PC-3 (cell line): ENCODE measurements at regions not wholly inside any gene's neighbourhood (a gene's known extent, or its start where the extent isn't known, plus 50 kb on each side); places are given as distances from the start of the nearest gene placed in this dataset.

Source experiments
- ATAC-seq: fragments of 200-7000 bp; cut with Tn5 transposase; 2 replicates; pipeline ENCODE4 v1.9.1; 2020; ENCODE audit warnings: mild to moderate bottlenecking, moderate library complexity
- BruUV-seq: library from RNA; stranded (reverse); fragments of 400-500 nt; replicated peaks from 2 replicates; lab custom pipeline; 2021; lab: Mats Ljungman, UMichigan
- CTCF ChIA-PET: fragments of 300-600 bp; sonication (Branson Sonifier 250); formaldehyde crosslinking; loops from one replicate; lab custom pipeline; 2022; ENCODE audit warnings: antibody characterized with exemption; lab: Charles Lee
- POLR2A ChIA-PET: fragments of 300-600 bp; sonication (Branson Sonifier 250); formaldehyde crosslinking; loops from one replicate; lab custom pipeline; 2022; ENCODE audit warnings: antibody characterized with exemption; ENCODE audit not compliant: unreplicated experiment; lab: Charles Lee
- DNase-seq: peaks from one replicate; pipeline ENCODE4 v3.0.0-alpha.2; 2015
- H2AFZ ChIP-seq: fragments of 300-600 bp; sonication (generic); 2 replicates; pipeline ENCODE4 v1.6.0; 2016; ENCODE audit warnings: antibody characterized with exemption, low read length
- H3F3A ChIP-seq: fragments of 300-600 bp; sonication (generic); one replicate; pipeline ENCODE4 v1.6.0; 2017; ENCODE audit warnings: antibody characterized with exemption, low read length, control low read depth, mild to moderate bottlenecking; ENCODE audit not compliant: unreplicated experiment
- H3K27ac ChIP-seq: fragments of 300-600 bp; sonication (generic); 2 replicates; pipeline ENCODE4 v1.5.1; 2016; ENCODE audit warnings: mild to moderate bottlenecking, low read length
- H3K27me3 ChIP-seq: fragments of 300-600 bp; sonication (generic); 2 replicates; pipeline ENCODE4 v1.6.1; 2016; ENCODE audit warnings: low read length, mixed read lengths
- H3K36me3 ChIP-seq: fragments of 300-600 bp; sonication (generic); 2 replicates; pipeline ENCODE4 v1.6.1; 2016; ENCODE audit warnings: low read depth, mixed run types, low read length, mixed read lengths
- H3K4me1 ChIP-seq: fragments of 300-600 bp; sonication (generic); 2 replicates; pipeline ENCODE4 v1.5.1; 2016; ENCODE audit warnings: low read length; ENCODE audit not compliant: insufficient read depth
- H3K4me2 ChIP-seq: fragments of 300-600 bp; sonication (generic); 2 replicates; pipeline ENCODE4 v1.6.0; 2016; ENCODE audit warnings: low read length
- H3K4me3 ChIP-seq: fragments of 300-600 bp; sonication (generic); 2 replicates; pipeline ENCODE4 v1.5.1; 2016; ENCODE audit warnings: mild to moderate bottlenecking, low read length, mixed read lengths
- H3K79me2 ChIP-seq: fragments of 300-600 bp; sonication (generic); 2 replicates; pipeline ENCODE4 v1.6.1; 2017; ENCODE audit warnings: low read length, mixed read lengths
- H3K9ac ChIP-seq: fragments of 300-600 bp; sonication (generic); 2 replicates; pipeline ENCODE4 v1.6.0; 2016; ENCODE audit warnings: mild to moderate bottlenecking, low read length
- H3K9me2 ChIP-seq: fragments of 300-600 bp; sonication (generic); replicated peaks from 2 replicates; pipeline ENCODE4 v1.6.1; 2016; ENCODE audit warnings: mixed run types, low read length, mixed read lengths
- H3K9me3 ChIP-seq: fragments of 300-600 bp; sonication (generic); 2 replicates; pipeline ENCODE4 v1.6.1; 2016; ENCODE audit warnings: low read length, mixed read lengths
- H4K20me1 ChIP-seq: fragments of 300-600 bp; sonication (generic); 2 replicates; pipeline ENCODE4 v1.6.1; 2016; ENCODE audit warnings: low read length, mixed read lengths
- CTCF ChIP-seq: fragments of 300-600 bp; sonication (generic); conservative IDR thresholded peaks from 2 replicates; pipeline ENCODE4 v1.5.1; 2017; ENCODE audit warnings: antibody characterized with exemption, low read depth, mild to moderate bottlenecking, low read length
- EZH2 ChIP-seq: fragments of 300-600 bp; sonication (generic); IDR thresholded peaks from one replicate; pipeline ENCODE4 v1.6.1; 2017; ENCODE audit warnings: antibody characterized with exemption, mild to moderate bottlenecking, low read length; ENCODE audit not compliant: unreplicated experiment
- EZH2phosphoT487 ChIP-seq: fragments of 300-600 bp; sonication (generic); IDR thresholded peaks from 2 replicates; pipeline ENCODE4 v1.6.1; 2018; ENCODE audit warnings: mild to moderate bottlenecking, antibody characterized with exemption, low read length, borderline replicate concordance
- intact Hi-C: fragments of 100-400 bp; cut with micrococcal nuclease; formaldehyde crosslinking; loops from 2 replicates; pipeline ENCODE4 v1.9.0; 2023

- TF ChIP-seq CTCF: no peak
- TF ChIP-seq EZH2phosphoT487: no peak
- no peak for TF ChIP-seq EZH2
- H3K36me3 ChIP-seq: no peaks in the 10 kb centered on the region
- H3K9ac ChIP-seq: no peak overlapping the region
- peaks cover 31% of the 10 kb centered on the region for H3K27me3 ChIP-seq
- ChIA-PET CTCF (no interaction called here), POLR2A (no interaction called here)
- intact Hi-C loops: no loop called here
- no TSS peak for BruUV-seq
- DNase-seq (no peak), ATAC-seq (no peak)
- H3F3A ChIP-seq: no peaks in the 10 kb centered on the region
- H3K4me3 ChIP-seq: no peak overlapping the region
- no peaks in the 10 kb centered on the region for H3K79me2 ChIP-seq
- H3K9me2 ChIP-seq: no peaks in the 10 kb centered on the region
- H3K9me3 ChIP-seq: no peaks in the 10 kb centered on the region
- no peak overlapping the region for H3K27ac ChIP-seq
- H2AFZ ChIP-seq: no peak overlapping the region
- no peak overlapping the region for H3K4me2 ChIP-seq
- H3K4me1 ChIP-seq: no peaks in the 10 kb centered on the region
- no peaks in the 10 kb centered on the region for H4K20me1 ChIP-seq
Observed at GRCh38 chr14:98961191-98961590, 310.8 kb downstream of the BCL11B start.

GRCh38 chr14:98962118-98962517, 309.9 kb downstream of the BCL11B start:
- H3K27ac ChIP-seq: no peak overlapping the region
- no peaks in the 10 kb centered on the region for H3K4me1 ChIP-seq
- ATAC-seq: no peak
- H4K20me1 ChIP-seq: no peaks in the 10 kb centered on the region
- no peaks in the 10 kb centered on the region for H3K9me3 ChIP-seq
- intact Hi-C loops: no loop called here
- no peak overlapping the region for H3K4me3 ChIP-seq
- H3K27me3 ChIP-seq: peaks cover 26% of the 10 kb centered on the region
- no peaks in the 10 kb centered on the region for H3K79me2 ChIP-seq
- CTCF ChIA-PET: no interaction called here
- POLR2A ChIA-PET: no interaction called here
- H3K4me2 ChIP-seq: no peak overlapping the region
- H3F3A ChIP-seq: no peaks in the 10 kb centered on the region
- H3K36me3 ChIP-seq: no peaks in the 10 kb centered on the region
- no peaks in the 10 kb centered on the region for H3K9me2 ChIP-seq
- no peak for DNase-seq
- H2AFZ ChIP-seq: no peak overlapping the region
- no TSS peak for BruUV-seq
- no peak overlapping the region for H3K9ac ChIP-seq
- TF ChIP-seq EZH2 (no peak), CTCF (no peak), EZH2phosphoT487 (no peak)

GRCh38 chr14:98963610-98964009, 308.4 kb downstream of the BCL11B start:
- TF ChIP-seq EZH2 (no peak), CTCF (no peak), EZH2phosphoT487 (no peak)
- DNase-seq: no peak
- BruUV-seq: no TSS peak
- Histone ChIP-seq H3K4me1 (no peaks in the 10 kb centered on the region), H3K9ac (no peak overlapping the region), H3K27me3 (peaks cover 11% of the 10 kb centered on the region), H4K20me1 (no peaks in the 10 kb centered on the region), H3F3A (no peaks in the 10 kb centered on the region), H3K9me2 (no peaks in the 10 kb centered on the region), H3K4me3 (no peak overlapping the region), H3K36me3 (no peaks in the 10 kb centered on the region), H3K4me2 (no peak overlapping the region), H3K9me3 (no peaks in the 10 kb centered on the region), H3K27ac (no peak overlapping the region), H2AFZ (no peak overlapping the region), H3K79me2 (no peaks in the 10 kb centered on the region)
- no peak for ATAC-seq
- ChIA-PET CTCF (no interaction called here), POLR2A (no interaction called here)
- intact Hi-C loops: no loop called here
